ENCODE measurements at regions not wholly inside any gene's neighbourhood (a gene's known extent, or its start where the extent isn't known, plus 50 kb on each side); places are given as distances from the start of the nearest gene placed in this dataset.

- TF ChIP-seq, protein P1, sequence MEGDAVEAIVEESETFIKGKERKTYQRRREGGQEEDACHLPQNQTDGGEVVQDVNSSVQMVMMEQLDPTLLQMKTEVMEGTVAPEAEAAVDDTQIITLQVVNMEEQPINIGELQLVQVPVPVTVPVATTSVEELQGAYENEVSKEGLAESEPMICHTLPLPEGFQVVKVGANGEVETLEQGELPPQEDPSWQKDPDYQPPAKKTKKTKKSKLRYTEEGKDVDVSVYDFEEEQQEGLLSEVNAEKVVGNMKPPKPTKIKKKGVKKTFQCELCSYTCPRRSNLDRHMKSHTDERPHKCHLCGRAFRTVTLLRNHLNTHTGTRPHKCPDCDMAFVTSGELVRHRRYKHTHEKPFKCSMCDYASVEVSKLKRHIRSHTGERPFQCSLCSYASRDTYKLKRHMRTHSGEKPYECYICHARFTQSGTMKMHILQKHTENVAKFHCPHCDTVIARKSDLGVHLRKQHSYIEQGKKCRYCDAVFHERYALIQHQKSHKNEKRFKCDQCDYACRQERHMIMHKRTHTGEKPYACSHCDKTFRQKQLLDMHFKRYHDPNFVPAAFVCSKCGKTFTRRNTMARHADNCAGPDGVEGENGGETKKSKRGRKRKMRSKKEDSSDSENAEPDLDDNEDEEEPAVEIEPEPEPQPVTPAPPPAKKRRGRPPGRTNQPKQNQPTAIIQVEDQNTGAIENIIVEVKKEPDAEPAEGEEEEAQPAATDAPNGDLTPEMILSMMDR (conservative IDR thresholded peaks at IDR 0.05; ENCODE audit: low read depth, low read length), result no peak
- TF ChIP-seq EZH2phosphoT487 (IDR thresholded peaks at IDR 0.05; ENCODE audit: borderline replicate concordance, low read length) (no peak), EZH2 (IDR thresholded peaks at IDR 0.05; ENCODE audit: low read length, unreplicated experiment) (no peak)
Measured at GRCh38 chr6:79399499-79399898, 137.7 kb downstream of the LCA5 start.

All from PC-3 (cell line).